CD4-positive, alpha-beta T cell treated with Interferon gamma for 1 hour (primary cell): ENCODE measurements at regions not wholly inside any gene's neighbourhood (a gene's known extent, or its start where the extent isn't known, plus 50 kb on each side); places are given as distances from the start of the nearest gene placed in this dataset.

Experiments used
- DNase-seq: peaks from one replicate; pipeline ENCODE4 v3.0.0-alpha.2; 2020

DNA sequence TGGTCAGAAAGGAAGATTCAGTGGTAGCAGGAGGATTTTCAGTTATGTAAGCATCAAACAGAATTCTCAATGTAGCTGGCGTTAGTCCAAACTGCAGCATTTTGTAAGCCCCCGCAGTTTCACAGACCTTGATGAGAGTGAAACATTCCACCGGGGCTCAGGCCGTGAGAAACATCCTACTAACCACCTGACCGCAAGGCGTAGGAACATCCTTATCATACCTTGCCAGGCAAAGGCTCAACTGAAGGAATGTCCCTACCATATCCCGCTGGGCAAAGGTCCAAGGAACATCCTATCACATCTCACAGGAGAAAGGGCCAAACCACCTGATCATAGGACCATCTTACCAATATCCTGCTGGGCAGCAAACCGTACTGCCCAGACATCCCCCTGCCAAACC lies 624.8 kb upstream of the TMEM132C start:
- no peak for DNase-seq

DNA sequence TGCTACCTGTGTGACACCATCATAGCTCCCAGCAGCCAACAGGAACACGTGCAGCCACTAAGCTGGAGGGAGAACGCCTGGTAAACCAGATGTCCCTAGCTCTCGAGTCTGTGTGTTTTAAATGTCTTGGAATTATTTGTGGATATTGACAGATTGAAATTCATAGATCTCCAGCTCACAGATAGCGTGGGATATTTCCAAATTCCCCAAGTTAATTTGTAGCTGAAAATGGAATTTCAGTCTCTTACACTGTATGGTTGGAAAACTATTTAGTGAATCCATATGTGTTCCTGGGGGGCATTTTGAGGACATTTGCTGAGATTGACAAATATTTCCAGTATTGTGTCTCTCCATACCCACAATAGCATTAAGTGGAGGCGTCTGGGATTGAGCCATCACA lies 618.6 kb upstream of the TMEM132C start:
- no peak for DNase-seq

DNA sequence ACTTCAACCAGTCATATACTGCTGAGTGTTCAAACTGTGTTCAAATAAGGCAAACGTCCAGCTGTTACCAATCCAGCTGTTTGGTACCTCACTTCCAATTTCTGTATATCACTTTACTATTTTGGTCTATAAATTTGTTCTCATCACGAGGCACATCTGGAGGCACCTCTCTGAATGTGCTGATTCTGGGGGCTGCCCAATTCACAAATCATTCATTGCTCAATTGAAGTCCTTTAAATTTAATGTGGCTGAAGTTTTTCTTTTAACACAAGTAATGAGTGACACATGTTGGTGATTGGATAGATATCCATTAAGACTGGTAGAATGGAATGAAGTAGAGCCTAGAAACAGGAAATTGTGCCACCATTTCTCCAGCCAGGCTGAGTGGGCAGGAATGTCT lies 617.0 kb upstream of the TMEM132C start:
- no peak for DNase-seq

DNA sequence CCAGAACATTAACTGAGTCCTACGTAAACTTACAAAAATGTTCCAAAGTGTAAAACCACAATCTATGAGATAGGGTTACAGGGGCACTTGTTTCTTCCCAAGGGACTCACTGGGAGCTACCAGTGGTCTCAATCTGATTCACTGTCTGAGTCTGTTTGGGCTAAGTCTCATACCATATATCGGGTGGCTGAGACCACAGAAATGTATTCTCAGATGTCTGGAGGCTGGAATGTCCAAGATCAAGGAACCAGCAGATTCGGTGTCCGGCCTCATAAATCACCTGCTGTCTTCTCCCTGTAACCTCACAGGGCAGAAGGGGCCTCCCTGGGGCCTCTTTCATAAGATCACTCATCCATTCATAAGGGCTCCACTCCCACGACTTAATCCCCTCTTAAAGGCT lies 616.3 kb upstream of the TMEM132C start:
- no peak for DNase-seq

DNA sequence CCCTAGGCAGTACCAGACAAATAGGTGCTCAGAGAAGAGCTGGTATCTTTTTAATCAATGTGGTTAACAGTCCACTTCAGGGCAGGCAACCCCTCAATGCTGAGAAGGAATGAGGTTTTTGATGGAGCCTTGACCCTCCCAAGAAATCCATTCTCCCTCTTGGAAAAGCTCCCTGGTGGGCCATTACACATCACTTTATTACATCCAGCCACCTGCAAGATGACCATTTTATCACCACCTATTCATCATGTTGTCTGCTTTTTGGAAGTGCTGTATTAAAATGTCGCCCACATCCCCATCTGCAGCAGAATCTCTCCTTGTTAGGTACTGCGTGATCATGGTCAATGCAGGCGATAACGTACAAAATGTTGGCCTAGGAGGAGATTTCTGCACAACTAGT lies 614.7 kb upstream of the TMEM132C start:
- no peak for DNase-seq

DNA sequence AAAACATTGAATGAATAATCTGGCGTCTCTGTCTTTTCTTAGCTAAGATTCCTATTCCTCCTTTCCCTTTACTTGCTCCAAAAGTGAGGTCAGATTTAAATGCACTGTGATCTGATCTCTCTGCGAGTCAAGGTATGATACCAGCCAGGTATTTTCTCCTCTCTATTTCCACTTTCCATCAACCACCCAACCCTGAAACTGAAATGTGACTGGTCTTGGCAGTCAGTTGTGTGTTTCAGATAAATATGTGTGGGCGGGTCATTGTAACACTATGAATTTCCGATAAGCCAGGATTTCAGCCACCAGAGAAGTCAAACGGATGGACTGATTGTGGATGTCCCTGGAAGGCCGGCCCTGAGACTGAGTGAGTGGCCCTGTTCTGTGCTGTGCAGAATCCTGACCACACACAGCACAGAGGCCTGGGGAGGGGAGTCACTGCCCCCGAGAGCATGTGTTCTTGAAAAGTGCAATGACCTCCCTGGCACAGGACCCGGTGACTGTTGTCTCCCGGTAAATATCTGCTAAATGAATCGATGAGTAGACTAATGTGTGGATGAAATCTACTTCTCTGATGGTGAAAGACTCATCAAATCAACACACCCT lies 612.5 kb upstream of the TMEM132C start:
- DNase-seq = no peak

DNA sequence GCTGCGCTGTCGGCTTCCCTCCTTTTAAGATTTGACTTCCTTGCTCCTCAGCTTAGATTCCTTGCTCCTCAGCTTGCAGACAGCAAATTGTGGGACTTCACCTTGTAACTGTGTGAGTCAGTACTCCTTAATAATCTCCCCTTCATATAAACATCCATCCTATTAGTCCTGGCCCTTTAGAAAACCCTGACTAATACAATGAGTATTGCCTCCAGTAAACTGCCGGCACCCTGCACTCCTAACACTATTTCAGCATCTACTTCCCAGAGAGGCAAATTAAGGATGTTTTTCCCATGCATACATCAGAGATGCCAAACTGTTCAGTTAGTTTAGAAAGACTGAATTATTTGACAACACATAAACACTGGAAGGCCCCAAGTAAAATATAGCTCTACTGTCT lies 611.3 kb upstream of the TMEM132C start:
- no peak for DNase-seq

DNA sequence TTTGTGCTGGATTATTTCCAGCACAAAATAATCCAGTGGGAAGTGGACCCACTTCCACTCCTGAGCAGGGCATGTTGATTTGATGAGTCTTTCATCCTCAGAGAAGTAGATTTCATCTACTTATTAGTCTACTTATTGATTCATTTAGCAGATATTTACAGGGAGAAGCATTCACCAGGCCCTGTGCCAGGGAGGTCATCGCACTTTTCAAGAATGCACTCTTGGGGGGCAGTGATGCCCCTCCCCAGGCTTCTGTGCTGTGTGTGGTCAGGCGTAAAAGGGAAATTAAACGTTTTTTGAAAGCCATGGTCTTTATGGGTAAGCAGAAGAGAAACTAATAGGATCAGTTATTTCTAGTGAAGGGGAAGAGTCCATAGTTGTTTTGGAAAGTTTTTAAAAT lies 610.7 kb upstream of the TMEM132C start:
- DNase-seq = no peak

DNA sequence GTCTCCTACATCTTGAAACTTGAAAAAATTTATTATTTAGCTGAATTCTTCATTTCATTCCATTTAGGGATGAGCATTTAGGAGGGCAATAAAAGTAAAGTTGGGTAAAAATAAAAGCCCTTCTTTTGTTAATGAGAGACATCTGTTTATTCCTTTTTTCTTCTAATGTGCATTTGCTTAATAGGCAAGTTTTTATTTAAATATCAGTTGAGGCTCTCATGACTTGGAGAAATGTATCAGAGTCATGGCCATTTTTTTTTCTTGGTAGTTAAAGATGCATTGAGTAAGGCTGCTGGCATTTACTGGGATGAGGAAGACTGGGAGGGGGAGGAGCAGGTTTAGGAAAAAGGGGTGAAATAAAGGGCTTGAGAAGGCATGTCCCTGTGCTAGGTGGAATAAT lies 609.9 kb upstream of the TMEM132C start:
- no peak for DNase-seq

DNA sequence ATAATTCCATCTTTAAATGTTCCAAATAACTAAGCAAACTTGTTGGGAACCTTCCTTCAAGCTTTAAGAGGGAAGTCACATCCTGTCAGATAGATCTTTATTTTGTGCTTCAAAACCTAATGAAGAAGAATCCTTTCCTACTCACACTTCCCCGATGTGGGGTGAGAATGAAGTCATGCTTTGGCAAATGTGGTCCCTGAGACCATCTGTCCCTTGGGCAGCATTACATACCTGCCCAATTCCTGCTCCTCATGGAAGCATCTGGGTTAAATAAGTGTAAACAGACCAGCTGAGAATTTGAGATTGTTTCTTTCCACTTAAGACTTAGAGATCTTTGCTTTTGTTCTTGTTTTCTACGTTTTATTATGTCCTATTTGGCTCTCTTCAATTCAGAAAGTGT lies 606.0 kb upstream of the TMEM132C start:
- no peak for DNase-seq

DNA sequence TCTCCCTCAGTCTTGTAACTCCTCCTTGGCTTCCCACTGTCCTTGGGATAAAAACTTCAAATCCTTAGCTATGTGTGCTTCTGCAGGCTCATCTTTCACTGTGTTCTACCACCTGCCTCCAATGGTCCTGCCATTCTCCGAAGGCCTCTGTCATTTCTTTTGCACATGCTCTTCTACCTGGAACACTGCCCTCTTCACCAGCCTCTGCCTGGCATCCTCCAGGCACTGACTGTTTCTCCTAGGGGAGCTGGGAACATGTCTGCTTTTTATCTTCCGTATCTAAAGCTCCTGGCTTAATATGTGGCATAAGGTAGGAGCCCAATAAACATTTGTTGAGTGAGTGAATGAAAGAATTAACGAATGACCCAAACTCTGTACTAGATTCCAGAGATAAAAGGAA lies 603.3 kb upstream of the TMEM132C start:
- no peak for DNase-seq

DNA sequence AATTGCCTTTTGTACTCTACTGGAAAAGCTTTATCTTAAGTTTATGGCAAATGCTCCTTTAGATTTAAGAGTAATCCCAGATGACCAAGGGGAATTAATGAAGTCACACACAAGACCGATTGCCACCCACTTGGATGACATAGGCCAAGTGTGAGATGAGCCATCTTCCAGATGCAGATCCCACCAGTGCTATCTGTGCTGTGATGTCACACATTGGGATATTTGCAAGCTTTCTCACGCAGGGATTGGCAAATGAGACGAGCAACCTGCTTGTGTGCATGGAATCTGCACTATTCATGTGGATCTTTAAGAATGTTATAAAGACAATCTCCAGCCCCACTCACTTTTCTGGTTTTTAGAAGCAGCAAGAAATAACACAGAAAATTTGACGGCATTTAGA lies 602.1 kb upstream of the TMEM132C start:
- no peak for DNase-seq

DNA sequence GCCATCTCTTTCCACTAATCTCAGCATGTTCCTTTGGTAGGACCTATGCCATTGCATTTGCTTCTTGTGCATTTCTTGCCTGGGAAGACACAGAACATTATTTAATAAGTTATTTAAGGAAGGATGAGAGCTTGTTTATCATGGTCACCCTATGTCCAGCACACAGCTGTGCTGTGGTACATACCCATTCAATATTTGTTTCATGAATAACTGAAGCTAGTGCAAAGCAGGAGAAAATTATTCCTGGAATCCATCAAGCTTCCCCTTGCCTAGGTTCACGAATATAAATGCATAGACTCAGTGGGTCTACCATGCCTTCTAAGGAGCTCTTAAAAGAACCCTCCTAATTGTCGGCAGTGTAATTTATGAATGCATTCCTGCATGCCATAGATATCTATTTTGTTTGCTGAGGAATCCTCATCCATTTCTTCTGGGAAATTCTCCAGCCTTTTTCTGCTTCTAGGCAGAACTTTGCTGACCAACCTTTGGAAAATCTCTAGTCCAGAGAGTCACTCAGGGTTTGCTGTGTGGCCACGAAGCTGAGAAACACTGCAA lies 599.8 kb upstream of the TMEM132C start:
- no peak for DNase-seq

DNA sequence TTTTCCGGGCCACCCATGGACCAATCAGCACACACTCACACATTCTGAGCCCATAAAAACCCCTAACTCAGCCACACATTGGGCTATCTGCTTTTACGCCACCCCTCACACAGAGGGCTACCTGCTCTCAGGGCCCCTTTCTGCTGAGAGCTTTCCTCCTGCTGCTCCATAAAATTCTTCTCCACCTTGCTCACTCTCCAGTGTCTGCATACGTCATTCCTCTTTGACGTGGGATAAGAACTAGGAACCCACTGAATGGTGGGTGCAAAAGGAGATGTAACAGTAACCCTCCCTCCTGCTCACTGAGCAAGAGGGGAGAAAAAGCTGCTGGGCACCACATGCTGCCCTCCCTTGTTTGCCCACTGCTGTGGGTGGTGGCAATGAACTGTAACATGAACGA lies 596.7 kb upstream of the TMEM132C start:
- no peak for DNase-seq

DNA sequence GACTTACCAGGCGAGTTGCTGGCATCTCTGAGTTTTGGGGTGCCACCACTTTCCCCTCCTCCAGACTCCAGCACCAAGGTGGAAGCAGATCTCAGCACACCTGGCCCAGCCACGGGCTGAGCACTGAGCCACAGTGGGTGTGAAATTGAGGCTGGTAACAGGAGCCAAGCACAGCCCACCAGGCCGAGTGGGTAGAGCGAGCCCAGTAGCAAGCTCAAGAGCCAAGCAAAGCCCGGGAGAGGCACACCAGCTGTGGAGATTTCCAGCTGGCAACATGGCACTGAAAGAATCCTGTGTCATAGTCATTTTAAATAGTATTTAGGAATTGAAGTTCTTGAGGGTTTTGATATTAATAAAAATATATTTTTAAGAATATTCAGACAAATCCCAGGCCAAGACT lies 596.2 kb upstream of the TMEM132C start:
- DNase-seq = no peak

DNA sequence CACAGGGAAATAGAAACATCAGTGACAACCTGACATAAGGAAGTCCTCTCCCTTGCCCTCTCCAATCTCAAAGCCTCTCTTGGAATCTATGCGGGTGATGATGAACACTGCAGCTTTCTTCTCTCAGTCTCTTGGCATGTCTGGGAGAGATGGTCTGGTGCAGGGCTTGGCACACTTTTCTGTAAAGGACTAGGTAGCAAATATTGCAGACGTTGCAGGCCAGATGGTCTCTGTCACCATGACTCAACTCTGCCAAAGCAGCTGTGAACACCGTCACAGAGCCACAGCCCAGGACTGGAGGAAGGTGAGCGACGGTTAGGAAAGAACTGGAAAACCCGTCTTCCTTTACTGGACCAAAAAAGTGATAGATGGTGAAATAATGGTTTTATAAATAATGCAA lies 591.0 kb upstream of the TMEM132C start:
- DNase-seq = no peak

DNA sequence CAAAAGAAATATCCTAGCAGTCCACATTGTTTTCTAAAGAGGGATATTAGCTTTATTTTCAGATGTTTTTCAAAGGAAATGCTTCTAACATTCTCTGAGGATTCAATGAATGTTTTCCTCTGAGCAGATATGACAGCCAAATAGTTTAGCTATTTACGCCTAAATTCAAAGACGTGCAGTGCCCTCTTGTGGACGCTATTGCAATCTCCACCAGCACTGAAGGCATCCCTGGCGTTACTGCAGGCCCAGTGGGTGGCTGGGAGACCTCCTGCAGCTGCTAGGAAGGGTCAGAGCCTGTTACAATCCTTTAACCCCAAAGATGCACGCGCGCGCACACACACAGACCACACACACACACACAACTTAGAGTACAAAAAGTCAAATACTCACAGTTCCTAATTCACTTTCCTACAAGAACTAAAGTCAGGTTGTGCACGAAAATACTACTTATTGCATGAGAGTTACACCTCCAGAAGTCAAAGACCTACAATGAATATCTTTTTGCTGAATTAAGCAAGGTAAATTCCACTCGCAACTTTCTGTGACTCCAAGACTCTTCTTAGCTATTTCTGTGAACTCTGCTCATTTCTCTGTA lies 589.3 kb upstream of the TMEM132C start:
- DNase-seq = no peak

DNA sequence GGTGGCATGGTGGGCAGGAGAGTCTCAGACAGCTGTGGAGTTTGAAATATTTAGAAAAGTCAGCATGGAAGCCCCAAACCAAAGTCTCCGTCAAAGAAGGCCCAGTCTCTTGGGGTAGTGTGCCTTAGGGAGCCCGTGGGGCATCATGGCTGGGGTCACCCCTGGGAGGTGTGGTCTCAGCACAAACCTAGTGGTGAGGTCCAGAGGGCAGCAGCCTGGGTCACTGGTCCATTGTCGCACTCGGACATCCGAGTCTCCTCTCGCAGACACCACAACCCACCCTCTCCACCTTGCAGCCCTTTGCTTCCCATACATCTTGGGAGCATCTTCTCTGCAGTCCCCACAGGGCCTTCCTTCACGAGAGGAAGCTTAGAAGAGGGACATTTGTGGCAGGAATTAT lies 588.0 kb upstream of the TMEM132C start:
- DNase-seq = no peak

DNA sequence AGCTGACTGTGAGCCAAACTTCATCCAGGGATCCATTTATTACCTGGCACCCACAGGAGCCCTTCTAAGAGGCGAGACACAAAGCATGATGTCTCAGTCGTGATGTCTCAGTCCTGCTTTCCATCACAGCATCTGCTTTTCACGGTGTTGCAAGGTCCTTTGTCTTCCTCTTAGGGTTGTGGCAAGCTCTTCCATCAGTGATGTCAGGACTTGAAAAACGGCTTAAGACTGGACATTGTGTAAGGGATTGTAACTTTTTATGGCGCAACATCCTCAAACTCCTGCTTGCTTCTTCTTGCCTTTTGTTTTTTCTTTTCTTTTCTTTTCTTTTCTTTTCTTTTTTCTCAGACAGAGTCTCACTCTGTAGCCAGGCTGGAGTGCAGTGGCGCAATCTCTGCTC lies 586.5 kb upstream of the TMEM132C start:
- no peak for DNase-seq

DNA sequence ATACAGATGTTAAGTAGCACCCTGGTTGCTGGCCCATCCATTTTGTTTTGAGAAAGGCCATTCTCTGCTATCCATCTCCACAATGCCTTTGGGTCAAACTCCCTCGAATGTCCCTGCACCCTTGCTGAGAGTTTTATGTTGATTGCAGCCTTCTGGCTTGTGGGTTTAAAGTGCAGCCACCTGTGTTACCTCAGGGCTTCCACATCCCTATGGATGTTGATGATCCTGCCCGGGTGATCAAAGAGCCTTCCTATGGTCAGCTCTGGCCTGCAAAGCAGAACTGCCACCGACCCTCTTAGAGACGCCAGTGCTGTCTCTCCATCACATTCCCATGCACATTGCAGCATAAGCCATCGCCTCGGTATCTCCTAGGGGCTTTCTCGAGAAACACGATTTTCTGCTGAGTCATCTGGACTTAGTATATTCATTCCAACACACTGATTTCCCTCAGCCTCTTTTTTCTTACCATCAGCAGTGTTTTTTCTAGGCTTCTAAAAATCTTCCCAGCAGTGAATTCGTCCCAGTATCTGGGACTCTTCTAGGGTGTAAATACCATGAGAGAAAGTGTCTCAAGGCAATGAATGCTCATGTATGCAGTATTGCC lies 585.7 kb upstream of the TMEM132C start:
- DNase-seq = no peak

DNA sequence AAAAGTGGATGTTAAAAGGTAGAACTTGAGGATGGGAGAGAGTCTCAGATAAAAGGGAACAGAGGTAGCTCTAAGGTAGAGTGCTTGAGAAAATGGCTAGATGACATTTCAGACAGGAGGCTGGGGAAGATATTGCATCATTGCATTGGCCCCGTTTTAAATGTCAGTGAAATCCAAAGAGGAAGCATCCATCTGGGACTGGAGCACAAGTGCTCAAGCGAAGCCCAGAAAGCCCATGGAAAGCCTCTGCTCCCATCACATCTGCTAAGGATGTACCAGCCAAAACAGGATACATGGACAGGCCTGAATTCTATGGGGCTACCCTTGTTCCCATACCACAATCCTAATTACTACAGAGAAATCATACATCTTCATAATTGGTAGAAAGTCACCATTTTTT lies 581.5 kb upstream of the TMEM132C start:
- no peak for DNase-seq

DNA sequence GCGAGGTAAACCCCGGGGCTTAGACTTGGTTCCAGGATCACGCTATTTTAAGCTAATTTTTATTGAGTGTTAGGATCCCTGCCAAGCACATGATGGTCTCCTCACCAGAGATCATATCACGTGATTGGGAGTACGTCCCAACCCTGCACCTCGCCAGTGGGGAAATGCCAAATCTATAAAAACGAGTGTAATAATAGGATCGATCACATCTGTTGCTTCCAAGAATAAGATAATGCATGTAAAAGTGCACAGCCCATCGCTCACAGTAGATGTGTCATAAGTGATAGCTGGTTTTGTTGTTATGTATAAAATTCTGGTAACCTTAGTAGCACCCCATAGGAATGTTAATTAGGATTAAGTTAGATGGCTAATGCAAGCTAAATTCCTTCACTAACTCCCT lies 581.0 kb upstream of the TMEM132C start:
- DNase-seq = no peak

DNA sequence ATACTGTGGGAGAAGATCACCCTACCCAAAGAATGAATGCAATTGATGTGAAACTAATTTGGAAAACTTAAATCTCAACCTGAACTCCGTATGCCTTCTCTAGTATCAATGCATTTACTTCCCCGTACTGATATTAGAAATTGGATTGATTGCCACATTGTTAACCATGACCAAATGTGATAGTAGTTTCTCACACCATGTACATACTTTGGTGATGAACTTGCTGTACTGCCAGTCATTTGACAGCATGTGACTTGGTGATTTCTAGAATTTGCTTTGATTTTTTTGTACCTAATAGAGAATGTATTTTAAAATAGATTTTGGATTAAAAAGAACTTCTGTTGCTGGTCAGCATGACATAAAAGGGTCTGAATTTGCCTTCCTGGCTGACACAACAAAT lies 579.8 kb upstream of the TMEM132C start:
- DNase-seq = no peak

DNA sequence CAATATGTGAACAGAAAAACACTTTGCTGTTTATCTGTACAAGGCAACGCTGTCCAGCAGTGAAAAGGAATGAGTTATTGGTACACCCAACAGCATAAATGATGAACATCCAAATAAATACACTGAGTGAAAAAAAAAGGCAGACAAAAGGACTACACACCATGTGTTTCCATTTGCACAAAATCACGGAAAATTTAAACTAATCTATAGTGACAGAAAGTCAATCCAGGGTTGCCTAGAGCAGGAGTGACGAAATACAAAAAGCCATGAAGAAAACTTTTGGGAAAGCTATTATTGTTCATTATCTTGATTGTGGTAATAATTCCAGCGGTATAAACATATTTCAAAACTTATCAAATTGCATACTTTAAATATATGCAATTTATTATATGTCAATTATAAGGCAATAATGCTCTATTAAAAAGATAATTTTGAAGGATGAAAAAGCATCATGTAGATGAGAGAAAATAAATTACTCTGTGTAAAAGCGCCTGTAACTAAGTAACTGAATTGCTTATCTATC lies 578.0 kb upstream of the TMEM132C start:
- DNase-seq = no peak

DNA sequence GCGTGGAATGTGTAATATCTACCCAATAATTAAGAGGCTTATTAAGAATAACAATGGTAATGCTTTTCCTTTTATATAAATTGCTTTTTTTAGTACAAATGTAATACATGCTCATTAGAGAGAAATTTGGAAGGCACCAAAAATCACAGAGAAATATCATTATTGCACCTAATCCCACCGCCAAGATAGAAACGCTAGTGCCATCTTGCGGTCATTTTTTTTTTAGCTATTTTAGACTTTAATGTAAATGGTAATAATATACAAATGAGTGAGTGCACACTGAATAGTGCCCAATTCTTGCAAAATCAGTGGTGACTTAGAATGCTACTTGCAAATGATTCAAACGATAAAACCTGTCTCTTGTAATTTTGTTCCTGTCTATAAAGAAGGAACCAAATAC lies 576.8 kb upstream of the TMEM132C start:
- DNase-seq = no peak
